Trophoblast cell (in vitro differentiated cells and primary cell): ENCODE measurements at regions not wholly inside any gene's neighbourhood (a gene's known extent, or its start where the extent isn't known, plus 50 kb on each side); places are given as distances from the start of the nearest gene placed in this dataset.

Experiments used
- DNase-seq, 2 donors: peaks; one replicate each; pipeline ENCODE4 v3.0.0-alpha.2; 2016
- H2AFZ ChIP-seq: 2 replicates; pipeline ENCODE4 v1.6.1; 2013; ENCODE audit warnings: low read length, moderate library complexity, mild to moderate bottlenecking; ENCODE audit not compliant: insufficient read depth, poor library complexity
- H2AK5ac ChIP-seq: 2 replicates; pipeline ENCODE4 v1.6.1; 2013; ENCODE audit warnings: mild to moderate bottlenecking, low read length
- H2BK120ac ChIP-seq: 2 replicates; pipeline ENCODE4 v1.6.1; 2013; ENCODE audit warnings: low read length, mild to moderate bottlenecking, moderate library complexity; ENCODE audit not compliant: insufficient read depth, poor library complexity
- H2BK12ac ChIP-seq: 2 replicates; pipeline ENCODE4 v1.6.1; 2013; ENCODE audit warnings: mild to moderate bottlenecking, low read length, moderate library complexity
- H2BK5ac ChIP-seq: 2 replicates; pipeline ENCODE4 v1.6.1; 2013; ENCODE audit warnings: low read length, low read depth, moderate library complexity, mild to moderate bottlenecking; ENCODE audit not compliant: poor library complexity
- H3K14ac ChIP-seq: 2 replicates; pipeline ENCODE4 v1.6.1; 2013; ENCODE audit warnings: mild to moderate bottlenecking, low read length
- H3K18ac ChIP-seq: 2 replicates; pipeline ENCODE4 v1.6.1; 2013; ENCODE audit warnings: mild to moderate bottlenecking, low read length
- H3K23ac ChIP-seq: 2 replicates; pipeline ENCODE4 v1.6.1; 2013; ENCODE audit warnings: low read length
- H3K27ac ChIP-seq: 2 replicates; pipeline ENCODE4 v1.5.1; 2013; ENCODE audit warnings: low read depth, mild to moderate bottlenecking, inconsistent platforms, low read length, moderate library complexity
- H3K27me3 ChIP-seq: 2 replicates; pipeline ENCODE4 v1.6.1; 2013; ENCODE audit warnings: inconsistent platforms, mild to moderate bottlenecking, low read length, moderate library complexity; ENCODE audit not compliant: insufficient read depth
- H3K36me3 ChIP-seq, 2 experiments: 1 replicate in 1 of 2; 2 replicates in 1 of 2; pipeline ENCODE4 v1.6.1; 2013; ENCODE audit warnings: low read length in 2 of 2, mild to moderate bottlenecking in 2 of 2, moderate library complexity in 1 of 2; ENCODE audit not compliant: insufficient read depth in 2 of 2, control insufficient read depth in 1 of 2
- H3K4ac ChIP-seq: 2 replicates; pipeline ENCODE4 v1.6.1; 2013; ENCODE audit warnings: low read depth, mild to moderate bottlenecking, low read length, moderate library complexity
- H3K4me1 ChIP-seq, 2 experiments: 1 replicate in 1 of 2; 2 replicates in 1 of 2; pipeline ENCODE4 v1.6.1; 2013; ENCODE audit warnings: low read length in 2 of 2, mild to moderate bottlenecking in 2 of 2, moderate library complexity in 1 of 2; ENCODE audit not compliant: insufficient read depth in 2 of 2, control insufficient read depth in 1 of 2
- H3K4me2 ChIP-seq: 2 replicates; pipeline ENCODE4 v1.6.1; 2013; ENCODE audit warnings: inconsistent platforms, mild to moderate bottlenecking, low read length, moderate library complexity
- H3K4me3 ChIP-seq: 2 replicates; pipeline ENCODE4 v1.5.1; 2013; ENCODE audit warnings: mild to moderate bottlenecking, low read depth, low read length, inconsistent platforms
- H3K79me1 ChIP-seq: one replicate; pipeline ENCODE4 v1.6.1; 2013; ENCODE audit warnings: low read length
- H3K79me2 ChIP-seq: 2 replicates; pipeline ENCODE4 v1.6.1; 2013; ENCODE audit warnings: low read length, mild to moderate bottlenecking; ENCODE audit not compliant: control insufficient read depth, insufficient read depth, poor library complexity
- H3K9ac ChIP-seq: 2 replicates; pipeline ENCODE4 v1.6.1; 2013; ENCODE audit warnings: mild to moderate bottlenecking, low read length
- H3K9me3 ChIP-seq: 2 replicates; pipeline ENCODE4 v1.6.1; 2013; ENCODE audit warnings: low read depth, mild to moderate bottlenecking, control low read depth, inconsistent platforms, low read length; ENCODE audit not compliant: insufficient read depth
- H4K12ac ChIP-seq: 2 replicates; pipeline ENCODE4 v1.6.1; 2013; ENCODE audit warnings: low read depth, mild to moderate bottlenecking, low read length, moderate library complexity
- H4K8ac ChIP-seq: 2 replicates; pipeline ENCODE4 v1.6.1; 2013; ENCODE audit warnings: low read depth, mild to moderate bottlenecking, low read length, moderate library complexity
- H4K91ac ChIP-seq: one replicate; pipeline ENCODE4 v1.6.1; 2013; ENCODE audit warnings: low read depth, mild to moderate bottlenecking, low read length, moderate library complexity
- WGBS: extraction: QIAGEN DNeasy Blood & Tissue Kit; methylation state at CpG from one replicate; pipeline ENCODE4 v1.1.7; 2013; ENCODE audit warnings: missing lambda C conversion rate; ENCODE audit not compliant: insufficient read length, insufficient coverage; ENCODE audit errors: extremely low coverage; 5-methylcytosine and 5-hydroxymethylcytosine counted together

DNA sequence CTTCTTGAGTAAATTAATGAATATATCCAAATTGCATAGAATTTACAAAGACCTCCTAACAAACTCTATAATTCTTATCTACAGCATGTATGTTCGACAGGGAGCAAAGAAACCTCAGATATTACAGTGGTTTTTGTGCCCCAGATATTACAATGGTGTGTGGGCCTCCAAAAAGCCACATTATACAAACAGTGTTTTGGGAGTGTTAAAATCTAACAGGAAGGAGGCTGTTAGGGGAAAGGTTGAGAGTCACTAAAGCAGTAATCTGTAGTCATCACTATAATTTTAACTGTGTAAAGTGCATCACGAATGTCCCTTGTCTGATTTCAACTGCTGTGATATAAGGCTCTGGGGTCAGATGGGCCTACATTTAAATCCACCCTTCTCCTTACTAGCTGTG lies 400.2 kb upstream of the C16orf82 start:
- Histone ChIP-seq H4K12ac (no peak overlapping the region), H3K4me3 (no peak overlapping the region), H2BK5ac (no peak overlapping the region), H3K9ac (no peak overlapping the region), H3K18ac (no peak overlapping the region), H3K4me2 (no peak overlapping the region), H3K79me2 (no peaks in the 10 kb centered on the region), H2BK12ac (no peak overlapping the region), H3K36me3 (no peaks in the 10 kb centered on the region), H2BK120ac (no peak overlapping the region), H3K4me1 (no peaks in the 10 kb centered on the region), H3K79me1 (no peaks in the 10 kb centered on the region), H2AFZ (no peak overlapping the region), H3K14ac (no peak overlapping the region), H3K27ac (no peak overlapping the region), H2AK5ac (no peak overlapping the region), H3K27me3 (no peaks in the 10 kb centered on the region), H3K4ac (no peak overlapping the region), H4K91ac (no peak overlapping the region), H3K23ac (no peak overlapping the region), H3K9me3 (peaks cover 2% of the 10 kb centered on the region), H4K8ac (no peak overlapping the region)
- no peak for DNase-seq
- WGBS = no CpG with 5 or more reads among the region's 2 CpGs

DNA sequence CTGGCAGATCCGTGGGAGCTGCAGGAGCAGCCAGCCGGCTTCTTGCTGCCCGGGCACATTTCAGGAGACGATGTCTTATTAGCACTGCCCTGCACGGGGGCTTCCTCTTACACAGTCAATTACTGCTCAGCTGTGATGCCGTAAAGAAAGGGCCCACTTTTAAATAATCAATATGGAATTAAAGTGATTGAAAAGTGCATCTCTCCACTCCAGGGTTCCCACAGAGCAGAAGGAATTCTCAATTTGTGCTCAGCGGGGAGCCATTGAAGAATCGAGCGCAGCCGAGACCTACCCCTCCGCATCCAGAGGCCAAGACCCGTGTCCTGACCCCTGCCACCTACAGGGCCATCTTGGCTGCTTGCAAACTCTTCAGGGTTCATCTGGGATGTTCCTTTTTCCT lies 399.4 kb upstream of the C16orf82 start:
- peaks cover 2% of the 10 kb centered on the region for H3K9me3 ChIP-seq
- no peak overlapping the region for H2BK12ac ChIP-seq
- no peak overlapping the region for H3K14ac ChIP-seq
- H3K4me1 ChIP-seq = no peaks in the 10 kb centered on the region
- H3K4me2 ChIP-seq = no peak overlapping the region
- no peak overlapping the region for H3K4ac ChIP-seq
- no peak overlapping the region for H3K27ac ChIP-seq
- H3K27me3 ChIP-seq = no peaks in the 10 kb centered on the region
- H2BK5ac ChIP-seq = no peak overlapping the region
- H3K18ac ChIP-seq = no peak overlapping the region
- no peak for DNase-seq
- no peak overlapping the region for H2AK5ac ChIP-seq
- no peaks in the 10 kb centered on the region for H3K79me1 ChIP-seq
- no peak overlapping the region for H2AFZ ChIP-seq
- no peaks in the 10 kb centered on the region for H3K36me3 ChIP-seq
- WGBS = no CpG with 5 or more reads among the region's 12 CpGs
- no peak overlapping the region for H3K23ac ChIP-seq
- no peak overlapping the region for H4K12ac ChIP-seq
- no peak overlapping the region for H3K4me3 ChIP-seq
- no peaks in the 10 kb centered on the region for H3K79me2 ChIP-seq
- no peak overlapping the region for H3K9ac ChIP-seq
- no peak overlapping the region for H2BK120ac ChIP-seq
- H4K8ac ChIP-seq = no peak overlapping the region
- H4K91ac ChIP-seq = no peak overlapping the region

DNA sequence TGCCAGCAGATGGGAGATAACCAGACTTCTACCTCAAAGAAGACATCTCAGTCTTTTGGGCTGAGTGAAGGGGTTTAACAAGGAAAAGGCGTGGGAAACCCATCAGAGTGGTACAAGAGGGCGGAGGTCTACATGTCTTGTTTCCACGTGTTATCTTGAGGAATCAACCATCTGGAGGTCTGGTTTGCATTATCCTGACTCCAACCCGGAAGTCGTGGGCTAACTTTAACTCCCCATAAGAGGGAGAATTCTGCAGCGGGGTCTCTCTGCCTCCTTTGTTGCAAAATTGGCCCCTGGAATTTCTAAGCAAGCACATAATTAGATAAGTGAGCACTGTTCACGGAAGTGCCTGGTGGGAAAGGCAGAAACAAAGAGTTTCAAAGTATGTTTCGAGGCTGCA lies 398.7 kb upstream of the C16orf82 start:
- no peak overlapping the region for H4K91ac ChIP-seq
- H3K23ac ChIP-seq = no peak overlapping the region
- no peak overlapping the region for H3K4ac ChIP-seq
- H3K4me3 ChIP-seq = no peak overlapping the region
- H2AK5ac ChIP-seq = no peak overlapping the region
- H3K14ac ChIP-seq = no peak overlapping the region
- no peak overlapping the region for H3K4me2 ChIP-seq
- H3K36me3 ChIP-seq = no peaks in the 10 kb centered on the region
- H4K8ac ChIP-seq = no peak overlapping the region
- H2BK5ac ChIP-seq = no peak overlapping the region
- no peaks in the 10 kb centered on the region for H3K79me2 ChIP-seq
- H3K79me1 ChIP-seq = no peaks in the 10 kb centered on the region
- WGBS = no CpG with 5 or more reads among the region's 8 CpGs
- no peak overlapping the region for H4K12ac ChIP-seq
- no peak overlapping the region for H2BK120ac ChIP-seq
- no peak overlapping the region for H3K9ac ChIP-seq
- DNase-seq = no peak
- H3K27ac ChIP-seq = no peak overlapping the region
- H2AFZ ChIP-seq = no peak overlapping the region
- no peaks in the 10 kb centered on the region for H3K27me3 ChIP-seq
- H3K9me3 ChIP-seq = peaks cover 2% of the 10 kb centered on the region
- H3K18ac ChIP-seq = no peak overlapping the region
- no peak overlapping the region for H2BK12ac ChIP-seq
- H3K4me1 ChIP-seq = no peaks in the 10 kb centered on the region

DNA sequence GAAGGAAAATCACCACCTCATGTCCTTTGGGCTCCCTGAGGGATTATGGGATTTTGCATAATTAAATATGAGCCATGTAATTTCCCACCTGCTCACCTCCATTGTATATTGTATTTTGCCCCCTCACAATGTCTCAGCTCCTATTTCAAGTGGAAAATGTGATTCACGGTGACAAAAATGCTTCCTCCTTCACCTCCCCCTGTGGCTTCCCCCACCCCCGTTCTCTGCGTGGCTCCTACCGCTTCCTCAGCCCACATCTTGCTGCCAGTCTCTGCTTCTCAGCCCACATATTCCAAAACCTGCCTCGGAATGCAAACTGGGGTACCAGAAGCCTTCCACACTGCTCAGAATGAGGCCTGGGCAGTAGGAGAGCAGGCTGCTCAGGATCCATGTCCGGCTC lies 394.5 kb upstream of the C16orf82 start:
- H4K12ac ChIP-seq = no peak overlapping the region
- no peak overlapping the region for H2AK5ac ChIP-seq
- H3K4me1 ChIP-seq = no peaks in the 10 kb centered on the region
- no peak overlapping the region for H4K91ac ChIP-seq
- H3K9me3 ChIP-seq = peaks cover 4% of the 10 kb centered on the region
- H3K79me1 ChIP-seq = no peaks in the 10 kb centered on the region
- H2BK12ac ChIP-seq = no peak overlapping the region
- no peaks in the 10 kb centered on the region for H3K36me3 ChIP-seq
- H3K79me2 ChIP-seq = no peaks in the 10 kb centered on the region
- H3K27ac ChIP-seq = no peak overlapping the region
- no peak overlapping the region for H2BK120ac ChIP-seq
- no peak overlapping the region for H2AFZ ChIP-seq
- H3K14ac ChIP-seq = no peak overlapping the region
- no peak for DNase-seq
- no peak overlapping the region for H3K4me2 ChIP-seq
- no peaks in the 10 kb centered on the region for H3K27me3 ChIP-seq
- no peak overlapping the region for H3K4ac ChIP-seq
- no peak overlapping the region for H2BK5ac ChIP-seq
- no CpG with 5 or more reads among the region's 6 CpGs for WGBS
- no peak overlapping the region for H3K4me3 ChIP-seq
- no peak overlapping the region for H3K18ac ChIP-seq
- no peak overlapping the region for H3K9ac ChIP-seq
- no peak overlapping the region for H3K23ac ChIP-seq
- H4K8ac ChIP-seq = no peak overlapping the region
